Nephron (organoid): ENCODE measurements at regions not wholly inside any gene's neighbourhood (a gene's known extent, or its start where the extent isn't known, plus 50 kb on each side); places are given as distances from the start of the nearest gene placed in this dataset.

Experiments used
- H3K27ac Mint-ChIP-seq, 3 experiments: 2 replicates each; pipeline ENCODE4 v1.8.0; 2020; ENCODE audit warnings: mixed read lengths in 3 of 3, mild to moderate bottlenecking in 2 of 3, moderate library complexity in 1 of 3
- H3K27me3 Mint-ChIP-seq: 2 replicates; pipeline ENCODE4 v1.8.0; 2021; ENCODE audit warnings: low read depth, mild to moderate bottlenecking, moderate library complexity, mixed read lengths
- H3K36me3 Mint-ChIP-seq: 2 replicates; pipeline ENCODE4 v1.8.0; 2020; ENCODE audit warnings: low read depth, mixed read lengths
- H3K4me1 Mint-ChIP-seq: 2 replicates; pipeline ENCODE4 v1.8.0; 2020; ENCODE audit warnings: mixed read lengths
- H3K4me3 Mint-ChIP-seq, 3 experiments: 2 replicates each; pipeline ENCODE4 v1.8.0; 2020; ENCODE audit warnings: mild to moderate bottlenecking in 3 of 3, mixed read lengths in 3 of 3, moderate library complexity in 2 of 3
- H3K9me3 Mint-ChIP-seq: 2 replicates; pipeline ENCODE4 v1.8.0; 2020; ENCODE audit warnings: mixed read lengths
- TF ChIP-seq, protein P1 (sequence below), 3 experiments: fragments of 200-600 bp; sonication (generic); IDR thresholded peaks; one replicate each; pipeline ENCODE4 v1.5.0; 2021; ENCODE audit warnings: antibody characterized with exemption in 3 of 3; ENCODE audit not compliant: unreplicated experiment in 3 of 3

DNA sequence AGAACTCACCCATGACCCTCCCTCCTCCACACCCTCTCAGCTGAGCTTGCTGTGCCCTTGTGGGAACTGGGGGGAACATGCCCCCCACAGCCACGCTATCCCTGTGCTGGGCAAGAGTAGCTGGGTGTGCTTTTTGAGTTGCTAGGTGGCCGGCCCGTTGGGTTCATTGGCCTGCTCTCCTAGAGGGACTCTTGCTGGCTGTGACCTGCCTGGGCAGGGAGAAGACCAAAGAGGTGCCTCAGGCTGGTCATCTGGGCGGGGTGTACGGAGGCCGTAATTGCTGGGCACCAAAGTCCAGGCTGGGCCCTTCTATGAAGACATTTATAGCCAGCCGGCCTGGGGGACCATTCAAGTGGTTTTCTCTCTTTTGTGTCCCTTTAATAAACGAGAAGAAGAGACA lies 138.3 kb upstream of the ZBTB40 start:
- H3K4me1 Mint-ChIP-seq, result peaks cover 7% of the 10 kb centered on the region
- no peak overlapping the region for H3K4me3 Mint-ChIP-seq
- no peaks in the 10 kb centered on the region for H3K36me3 Mint-ChIP-seq
- peaks cover 8% of the 10 kb centered on the region for H3K9me3 Mint-ChIP-seq
- TF ChIP-seq, protein P1, sequence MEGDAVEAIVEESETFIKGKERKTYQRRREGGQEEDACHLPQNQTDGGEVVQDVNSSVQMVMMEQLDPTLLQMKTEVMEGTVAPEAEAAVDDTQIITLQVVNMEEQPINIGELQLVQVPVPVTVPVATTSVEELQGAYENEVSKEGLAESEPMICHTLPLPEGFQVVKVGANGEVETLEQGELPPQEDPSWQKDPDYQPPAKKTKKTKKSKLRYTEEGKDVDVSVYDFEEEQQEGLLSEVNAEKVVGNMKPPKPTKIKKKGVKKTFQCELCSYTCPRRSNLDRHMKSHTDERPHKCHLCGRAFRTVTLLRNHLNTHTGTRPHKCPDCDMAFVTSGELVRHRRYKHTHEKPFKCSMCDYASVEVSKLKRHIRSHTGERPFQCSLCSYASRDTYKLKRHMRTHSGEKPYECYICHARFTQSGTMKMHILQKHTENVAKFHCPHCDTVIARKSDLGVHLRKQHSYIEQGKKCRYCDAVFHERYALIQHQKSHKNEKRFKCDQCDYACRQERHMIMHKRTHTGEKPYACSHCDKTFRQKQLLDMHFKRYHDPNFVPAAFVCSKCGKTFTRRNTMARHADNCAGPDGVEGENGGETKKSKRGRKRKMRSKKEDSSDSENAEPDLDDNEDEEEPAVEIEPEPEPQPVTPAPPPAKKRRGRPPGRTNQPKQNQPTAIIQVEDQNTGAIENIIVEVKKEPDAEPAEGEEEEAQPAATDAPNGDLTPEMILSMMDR (IDR thresholded peaks at IDR 0.05; ENCODE audit: unreplicated experiment in 3 of 3), result no peak
- H3K27ac Mint-ChIP-seq, result no peak overlapping the region
- peaks cover 40% of the 10 kb centered on the region for H3K27me3 Mint-ChIP-seq

DNA sequence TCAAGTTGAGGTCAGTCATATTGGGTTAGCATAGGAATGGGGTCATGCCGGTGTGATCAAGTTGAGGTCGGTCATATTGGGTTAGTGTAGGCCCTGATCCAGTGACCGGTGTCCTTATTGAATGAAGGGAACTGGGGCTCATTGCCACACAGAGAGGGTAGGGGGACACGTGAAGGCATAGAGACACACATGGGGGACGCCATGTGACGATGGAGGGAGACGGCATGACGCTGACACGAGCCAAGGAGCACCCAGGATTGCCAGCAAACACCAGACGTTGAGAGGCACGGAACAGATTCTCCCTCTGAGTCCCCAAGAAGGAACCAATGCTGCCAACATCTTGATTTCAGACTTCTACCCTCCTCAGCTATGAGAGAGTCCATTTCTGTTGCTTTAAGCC lies 136.9 kb upstream of the ZBTB40 start:
- peaks cover 4% of the 10 kb centered on the region for H3K9me3 Mint-ChIP-seq
- H3K36me3 Mint-ChIP-seq, result no peaks in the 10 kb centered on the region
- H3K4me1 Mint-ChIP-seq, result peaks cover 13% of the 10 kb centered on the region
- H3K27ac Mint-ChIP-seq, result no peak overlapping the region
- H3K4me3 Mint-ChIP-seq, result no peak overlapping the region
- TF ChIP-seq, protein P1 (IDR thresholded peaks at IDR 0.05; ENCODE audit: unreplicated experiment in 3 of 3), result no peak
- H3K27me3 Mint-ChIP-seq, result peaks cover 34% of the 10 kb centered on the region

DNA sequence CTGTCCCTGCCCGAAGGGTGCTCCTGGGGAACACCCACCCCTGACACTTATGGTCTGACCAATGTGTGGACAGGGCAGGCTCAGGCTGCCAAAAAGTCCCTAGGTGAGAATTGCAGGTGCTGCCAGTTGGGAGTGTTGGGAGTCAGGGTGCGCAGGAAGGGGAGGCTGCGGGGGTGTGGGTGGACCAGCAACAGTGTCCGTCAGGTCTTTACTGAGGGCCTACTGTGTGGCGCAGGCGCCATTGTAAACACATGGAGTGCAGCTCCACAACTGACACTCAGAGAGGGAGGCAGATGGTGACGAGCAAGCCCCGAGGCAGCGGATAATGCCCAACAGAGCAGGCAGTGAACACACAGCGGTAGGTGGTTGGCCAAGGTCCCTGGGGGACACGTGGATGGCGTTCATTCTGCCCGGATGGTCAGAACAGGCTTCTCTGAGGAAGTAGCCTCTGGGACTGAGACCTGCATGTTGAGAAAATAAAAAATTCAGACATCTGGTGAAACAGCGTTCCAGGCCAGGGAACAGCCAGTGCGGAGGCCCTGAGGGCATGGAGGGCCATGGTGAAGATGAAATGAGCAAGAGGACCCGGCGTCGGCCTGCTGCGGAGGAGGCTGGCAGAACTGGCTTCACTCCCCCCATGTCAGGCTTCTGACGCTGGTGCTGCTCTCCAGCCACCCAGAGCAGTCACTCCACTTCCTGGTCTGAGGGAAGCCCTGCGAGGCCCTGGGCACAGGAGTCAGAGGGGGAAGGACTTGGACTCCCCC lies 136.2 kb upstream of the ZBTB40 start:
- Mint-ChIP-seq H3K27me3 (peaks cover 35% of the 10 kb centered on the region), H3K4me1 (peaks cover 21% of the 10 kb centered on the region), H3K27ac (no peak overlapping the region), H3K4me3 (no peak overlapping the region), H3K36me3 (no peaks in the 10 kb centered on the region), H3K9me3 (no peaks in the 10 kb centered on the region)
- TF ChIP-seq, protein P1 (IDR thresholded peaks at IDR 0.05; ENCODE audit: unreplicated experiment in 3 of 3), result no peak

DNA sequence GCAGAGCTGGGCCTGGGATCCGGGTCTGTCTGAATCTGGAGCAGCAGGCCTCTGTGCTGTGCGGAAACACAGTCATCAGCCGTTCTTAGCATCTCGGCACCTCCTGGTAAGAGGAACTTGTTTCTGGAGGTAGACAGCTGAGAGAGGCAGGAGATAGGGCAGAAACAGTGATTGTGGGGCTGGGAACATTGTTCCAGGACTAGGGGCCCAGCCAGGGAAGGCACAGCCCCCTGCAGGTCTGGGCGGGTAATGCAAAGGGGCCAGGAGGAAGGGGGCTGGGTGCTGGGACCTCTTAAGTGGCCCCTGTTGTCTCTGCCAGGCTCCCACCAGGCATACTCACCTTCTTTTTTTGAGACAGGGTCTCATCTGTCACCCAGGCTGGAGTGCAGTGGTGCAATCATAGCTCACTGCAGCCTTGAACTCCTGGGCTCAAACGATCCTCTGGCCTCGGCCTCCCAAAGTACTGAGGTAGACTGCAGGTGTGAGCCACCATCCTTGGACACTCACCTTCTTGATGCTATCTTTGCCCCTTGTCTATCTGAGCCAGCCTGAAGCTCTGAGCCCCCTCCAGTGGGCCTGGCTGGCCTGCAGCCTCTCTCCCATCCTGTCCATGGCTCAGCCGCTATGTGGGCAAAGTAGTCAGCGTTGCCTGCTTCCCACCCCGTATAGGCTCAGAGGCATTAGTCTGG lies 134.3 kb upstream of the ZBTB40 start:
- H3K4me3 Mint-ChIP-seq, result peak overlapping the region in 1 of 3 experiments; percentile 14
- TF ChIP-seq, protein P1 (IDR thresholded peaks at IDR 0.05; ENCODE audit: unreplicated experiment in 3 of 3), result peak; percentile 39 to 58 (median 40)
- H3K27me3 Mint-ChIP-seq, result peaks cover 38% of the 10 kb centered on the region
- H3K9me3 Mint-ChIP-seq, result no peaks in the 10 kb centered on the region
- peak overlapping the region in 2 of 3 experiments; percentile 54 to 77 for H3K27ac Mint-ChIP-seq
- H3K4me1 Mint-ChIP-seq, result peaks cover 32% of the 10 kb centered on the region
- no peaks in the 10 kb centered on the region for H3K36me3 Mint-ChIP-seq

DNA sequence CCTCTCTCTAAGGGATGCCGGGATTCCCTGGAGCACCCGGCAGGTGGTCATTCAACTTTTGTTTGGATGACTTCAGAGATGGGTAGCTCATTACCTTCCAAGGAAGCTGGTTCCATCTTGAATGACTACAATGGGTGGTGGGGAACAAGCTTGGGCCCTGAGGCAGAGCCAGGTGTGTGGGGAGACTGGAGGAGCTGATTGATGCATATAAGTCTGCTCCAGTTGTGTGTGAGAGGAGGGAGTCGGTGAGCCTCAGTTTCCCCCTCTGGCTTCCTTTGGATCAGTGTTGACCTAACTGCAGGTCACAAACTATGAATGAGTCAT lies 133.8 kb upstream of the ZBTB40 start:
- H3K36me3 Mint-ChIP-seq, result no peaks in the 10 kb centered on the region
- peaks cover 37% of the 10 kb centered on the region for H3K27me3 Mint-ChIP-seq
- H3K4me1 Mint-ChIP-seq, result peaks cover 32% of the 10 kb centered on the region
- TF ChIP-seq, protein P1 (IDR thresholded peaks at IDR 0.05; ENCODE audit: unreplicated experiment in 3 of 3), result no peak
- peak overlapping the region in 2 of 3 experiments; percentile 6 to 23 for H3K27ac Mint-ChIP-seq
- H3K9me3 Mint-ChIP-seq, result no peaks in the 10 kb centered on the region
- H3K4me3 Mint-ChIP-seq, result peak overlapping the region in 1 of 3 experiments; percentile 14
